ENCODE measurements at regions not wholly inside any gene's neighbourhood (a gene's known extent, or its start where the extent isn't known, plus 50 kb on each side); places are given as distances from the start of the nearest gene placed in this dataset.

DNA sequence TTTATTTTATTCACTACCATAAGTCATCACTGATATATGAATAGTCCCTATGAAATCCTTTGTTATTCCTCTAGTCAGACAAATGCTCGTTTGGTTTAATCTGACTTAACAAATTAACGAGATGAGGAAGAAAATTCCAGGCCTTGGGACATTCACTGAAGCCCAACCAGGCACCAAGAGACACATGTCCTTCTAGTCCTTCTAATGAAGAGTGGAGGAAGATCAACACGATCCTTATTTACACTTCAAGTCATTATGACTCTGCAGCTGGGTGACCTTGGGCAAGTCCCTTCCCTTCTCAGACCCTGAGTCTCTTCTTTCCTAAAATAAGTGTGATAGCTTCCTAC is 117.5 kb downstream of the CEBPB start:
- peaks cover 12% of the 10 kb centered on the region for H3K27me3 Mint-ChIP-seq
- DNase-seq (no peak), ATAC-seq (peak; percentile 15)
- H3K9me3 Mint-ChIP-seq: no peaks in the 10 kb centered on the region
- H3K4me3 Mint-ChIP-seq: no peak overlapping the region
- H3K4me1 Mint-ChIP-seq: peaks cover 12% of the 10 kb centered on the region
- no peak overlapping the region for H3K27ac Mint-ChIP-seq

DNA sequence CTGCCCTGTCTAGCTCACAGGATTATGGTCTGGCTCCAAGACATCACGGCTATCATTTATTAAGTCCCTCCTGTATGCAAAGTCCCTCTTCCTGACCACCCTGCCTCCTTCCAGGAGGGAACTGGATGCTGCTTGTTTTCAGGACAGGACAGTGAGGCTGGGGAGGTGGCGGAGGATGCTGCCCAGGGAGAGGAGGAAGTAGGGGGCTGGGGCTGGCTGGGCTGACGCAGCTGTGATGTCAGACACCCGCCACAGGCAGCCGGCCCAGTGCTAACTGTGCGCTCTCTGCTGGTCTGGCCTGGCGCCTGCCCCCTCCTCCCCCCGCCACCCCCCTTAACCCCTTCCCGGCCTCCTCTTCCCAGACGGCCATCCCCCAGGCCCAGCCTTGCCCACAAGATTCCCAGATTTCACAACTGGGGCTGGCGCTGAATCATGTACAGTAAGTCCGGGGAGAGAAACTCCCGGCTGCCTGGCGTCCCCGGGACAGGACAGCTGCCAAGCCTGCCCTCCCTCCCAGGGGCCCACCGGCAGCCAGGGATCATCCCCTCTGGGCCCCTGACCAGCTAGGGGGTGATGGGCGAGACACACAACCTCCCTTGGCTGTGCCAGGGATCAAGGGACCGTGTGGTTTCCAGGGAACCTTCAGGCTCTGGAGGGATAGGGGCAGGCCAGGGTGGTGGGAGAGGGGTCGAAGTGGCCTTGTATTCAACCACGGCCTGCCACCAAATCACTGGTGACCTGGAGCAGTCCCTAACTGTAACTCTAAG is 118.1 kb downstream of the CEBPB start:
- peaks cover 12% of the 10 kb centered on the region for H3K4me1 Mint-ChIP-seq
- H3K27ac Mint-ChIP-seq: peak overlapping the region in 1 of 2 donors; percentile 57
- no peaks in the 10 kb centered on the region for H3K9me3 Mint-ChIP-seq
- no peak overlapping the region for H3K4me3 Mint-ChIP-seq
- DNase-seq: no peak
- peaks cover 17% of the 10 kb centered on the region for H3K27me3 Mint-ChIP-seq
- peak; percentile 44 for ATAC-seq

DNA sequence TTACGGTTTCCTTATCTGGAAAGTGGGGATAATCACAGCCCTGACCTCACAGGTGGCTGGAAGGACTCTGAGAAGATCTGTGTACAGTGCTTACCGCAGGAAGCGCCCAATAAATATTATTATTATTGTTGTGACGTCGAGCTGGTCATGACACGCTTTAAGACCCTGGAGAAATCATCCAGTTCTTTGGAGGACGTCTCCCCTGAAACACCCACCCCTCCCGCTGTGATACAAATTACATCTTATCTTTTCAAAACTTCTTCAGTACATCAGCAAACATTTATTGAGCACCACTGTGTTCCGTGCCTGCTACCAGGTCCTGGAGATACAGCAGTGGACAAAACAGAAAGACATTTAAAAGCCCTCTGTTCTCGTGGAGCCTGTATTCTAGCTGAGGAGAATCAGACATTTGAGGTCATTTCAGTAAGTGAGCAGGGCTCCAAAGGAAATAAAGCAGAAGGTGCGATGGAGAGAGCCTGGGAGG is 118.7 kb downstream of the CEBPB start:
- H3K27me3 Mint-ChIP-seq: peaks cover 23% of the 10 kb centered on the region

DNA sequence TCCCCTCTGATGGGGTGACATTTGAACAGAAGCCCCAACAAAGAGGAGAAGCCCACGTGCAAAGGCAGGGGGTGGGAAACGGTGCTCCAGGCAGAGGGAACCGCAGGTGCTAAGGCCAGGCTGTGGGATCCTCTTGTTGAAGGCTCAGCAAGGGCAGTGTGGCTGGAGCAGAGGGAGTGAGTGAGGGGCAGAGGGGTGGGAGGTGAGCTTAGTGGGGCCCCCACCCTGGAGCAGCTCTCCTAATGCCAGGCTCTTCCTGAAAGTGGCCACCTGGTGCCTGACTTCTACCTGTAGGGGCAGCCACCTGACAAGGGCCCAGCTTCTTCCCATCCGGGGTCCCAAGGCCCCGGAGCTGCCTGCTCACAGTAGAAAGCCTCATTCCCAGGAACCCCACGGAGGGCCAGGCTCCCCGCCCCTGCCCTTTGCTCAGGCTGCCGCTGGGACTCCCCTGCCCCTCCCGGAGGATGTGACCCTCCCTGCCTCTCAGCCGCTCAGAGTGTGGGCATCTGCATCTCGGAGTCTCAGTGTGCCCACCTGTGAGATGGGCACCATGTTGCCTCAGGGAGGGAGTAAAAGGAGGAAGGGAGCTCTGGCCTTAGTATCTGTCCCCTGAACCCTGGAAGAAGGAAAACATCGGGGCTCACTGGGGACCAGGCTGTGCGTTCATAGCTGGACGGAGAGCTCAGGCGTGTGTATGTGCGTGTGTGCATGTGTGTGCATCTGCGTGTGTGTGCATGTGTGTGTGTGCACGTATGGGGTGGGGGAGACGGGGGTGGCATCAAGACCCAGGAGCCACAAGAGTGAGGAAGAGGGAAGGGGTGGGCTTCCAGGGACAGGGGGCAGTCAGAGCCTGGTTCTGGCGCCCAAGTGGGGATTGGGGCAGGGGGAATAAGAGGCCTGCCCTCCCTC is 119.4 kb downstream of the CEBPB start:
- H3K27me3 Mint-ChIP-seq: peaks cover 30% of the 10 kb centered on the region
- DNase-seq: no peak

More for the DNA sequence above, 118.7 kb downstream of the CEBPB start:
- ATAC-seq (no peak), DNase-seq (no peak)
- Mint-ChIP-seq H3K4me3 (no peak overlapping the region), H3K27ac (peak overlapping the region; percentile 57 to 79), H3K4me1 (peaks cover 12% of the 10 kb centered on the region), H3K9me3 (no peaks in the 10 kb centered on the region)

DNA sequence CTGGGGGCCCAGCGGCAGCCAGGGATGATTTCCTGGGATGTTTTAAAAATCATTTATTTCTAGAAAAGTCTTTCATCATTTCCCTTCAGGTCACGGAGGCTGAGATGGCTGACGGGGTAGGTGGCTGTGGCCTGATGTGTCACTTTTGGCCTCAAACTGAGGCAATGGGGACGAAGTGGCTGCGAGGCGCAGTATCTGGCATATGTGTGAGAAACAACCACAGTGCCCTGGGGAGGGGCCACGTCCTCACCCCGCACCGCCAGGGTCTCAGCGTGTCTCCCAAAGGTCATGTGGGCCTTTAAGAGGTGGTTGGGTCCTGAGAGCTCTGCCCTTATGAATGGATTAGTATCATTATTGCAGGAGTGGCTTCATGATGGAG is 120.0 kb downstream of the CEBPB start:
- peaks cover 12% of the 10 kb centered on the region for H3K4me1 Mint-ChIP-seq
- ATAC-seq: peak; percentile 66
- no peaks in the 10 kb centered on the region for H3K9me3 Mint-ChIP-seq
- H3K27ac Mint-ChIP-seq: peak overlapping the region in 1 of 2 donors; percentile 60
- peak in 1 of 2 donors; percentile 32 for DNase-seq
- H3K4me3 Mint-ChIP-seq: no peak overlapping the region
- peaks cover 35% of the 10 kb centered on the region for H3K27me3 Mint-ChIP-seq

More for the DNA sequence above, 119.4 kb downstream of the CEBPB start:
- H3K4me3 Mint-ChIP-seq: no peak overlapping the region
- H3K9me3 Mint-ChIP-seq: no peaks in the 10 kb centered on the region
- ATAC-seq: peak; percentile 30
- peak overlapping the region; percentile 64 to 79 for H3K27ac Mint-ChIP-seq
- peaks cover 12% of the 10 kb centered on the region for H3K4me1 Mint-ChIP-seq

DNA sequence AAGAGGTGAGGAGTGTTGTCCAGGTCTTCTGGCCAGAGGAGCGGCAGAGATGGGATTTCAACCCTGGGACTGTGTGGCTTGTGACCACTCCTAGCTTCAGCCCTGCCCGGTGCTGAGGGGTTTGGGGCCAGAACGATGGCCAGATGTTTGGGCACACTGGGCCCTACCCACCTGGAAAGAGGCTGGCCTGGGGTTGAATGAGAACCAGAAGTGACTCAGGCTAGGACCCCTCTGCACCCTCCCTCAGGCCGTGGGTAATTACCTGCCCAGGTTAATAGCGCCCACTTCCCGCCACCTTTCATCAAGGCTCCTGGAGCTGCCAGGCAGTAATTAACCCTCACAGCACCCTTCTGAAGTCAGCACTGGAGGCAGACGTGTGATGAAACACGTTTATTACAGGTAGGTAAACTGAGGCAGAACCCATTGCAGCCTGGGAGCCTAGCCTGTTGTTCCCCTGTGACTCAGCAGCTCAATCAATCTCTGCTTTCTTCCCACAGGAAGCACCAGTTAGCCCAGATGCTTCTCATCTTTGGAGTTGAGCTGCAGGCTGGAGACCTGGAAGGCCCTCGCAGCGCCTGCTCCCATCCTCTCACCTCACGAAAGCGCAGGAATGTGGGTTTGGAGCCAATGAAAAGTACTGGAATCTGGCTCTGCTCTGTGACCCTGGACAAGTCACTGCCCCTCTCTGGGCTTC is 120.8 kb downstream of the CEBPB start:
- no peak overlapping the region for H3K27ac Mint-ChIP-seq
- H3K4me1 Mint-ChIP-seq: peaks cover 12% of the 10 kb centered on the region
- peaks cover 42% of the 10 kb centered on the region for H3K27me3 Mint-ChIP-seq
- DNase-seq (no peak), ATAC-seq (no peak)
- no peaks in the 10 kb centered on the region for H3K9me3 Mint-ChIP-seq
- no peak overlapping the region for H3K4me3 Mint-ChIP-seq

DNA sequence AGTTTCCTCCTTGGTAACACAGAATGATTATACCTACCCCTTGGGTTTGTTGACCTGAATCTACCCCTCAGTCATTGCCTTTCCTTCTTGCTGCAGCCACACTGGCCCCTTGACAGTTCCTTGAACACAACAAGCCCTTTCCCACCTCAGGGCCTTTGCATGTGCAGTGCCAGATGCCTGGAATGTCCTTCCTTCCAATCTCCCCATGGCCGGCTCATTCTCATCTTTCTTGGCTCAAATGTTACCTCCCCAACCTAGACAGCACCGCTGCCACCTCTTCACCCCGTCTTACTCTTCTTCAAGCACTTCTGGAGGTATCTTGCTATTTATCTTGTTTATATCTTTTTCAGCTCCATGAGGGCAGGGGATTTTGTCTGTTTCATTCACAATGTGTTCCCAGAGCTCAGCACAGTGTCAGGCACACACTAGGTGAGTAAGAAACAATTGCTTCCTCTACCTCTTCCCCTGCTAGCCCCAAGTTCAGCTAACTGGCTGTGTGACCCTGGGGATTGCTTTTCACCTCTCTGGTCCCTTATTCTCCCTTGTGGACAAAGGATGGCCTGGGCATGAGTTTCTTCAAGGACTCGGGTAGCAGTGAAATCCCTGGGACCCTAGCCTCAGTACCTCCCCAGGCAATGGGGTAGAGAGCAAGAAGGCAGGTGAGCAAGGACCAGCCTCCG is 121.5 kb downstream of the CEBPB start:
- DNase-seq: no peak
- peak overlapping the region in 1 of 2 donors; percentile 10 for H3K27ac Mint-ChIP-seq
- peaks cover 12% of the 10 kb centered on the region for H3K4me1 Mint-ChIP-seq
- H3K4me3 Mint-ChIP-seq: no peak overlapping the region
- no peak for ATAC-seq
- no peaks in the 10 kb centered on the region for H3K9me3 Mint-ChIP-seq
- peaks cover 49% of the 10 kb centered on the region for H3K27me3 Mint-ChIP-seq

DNA sequence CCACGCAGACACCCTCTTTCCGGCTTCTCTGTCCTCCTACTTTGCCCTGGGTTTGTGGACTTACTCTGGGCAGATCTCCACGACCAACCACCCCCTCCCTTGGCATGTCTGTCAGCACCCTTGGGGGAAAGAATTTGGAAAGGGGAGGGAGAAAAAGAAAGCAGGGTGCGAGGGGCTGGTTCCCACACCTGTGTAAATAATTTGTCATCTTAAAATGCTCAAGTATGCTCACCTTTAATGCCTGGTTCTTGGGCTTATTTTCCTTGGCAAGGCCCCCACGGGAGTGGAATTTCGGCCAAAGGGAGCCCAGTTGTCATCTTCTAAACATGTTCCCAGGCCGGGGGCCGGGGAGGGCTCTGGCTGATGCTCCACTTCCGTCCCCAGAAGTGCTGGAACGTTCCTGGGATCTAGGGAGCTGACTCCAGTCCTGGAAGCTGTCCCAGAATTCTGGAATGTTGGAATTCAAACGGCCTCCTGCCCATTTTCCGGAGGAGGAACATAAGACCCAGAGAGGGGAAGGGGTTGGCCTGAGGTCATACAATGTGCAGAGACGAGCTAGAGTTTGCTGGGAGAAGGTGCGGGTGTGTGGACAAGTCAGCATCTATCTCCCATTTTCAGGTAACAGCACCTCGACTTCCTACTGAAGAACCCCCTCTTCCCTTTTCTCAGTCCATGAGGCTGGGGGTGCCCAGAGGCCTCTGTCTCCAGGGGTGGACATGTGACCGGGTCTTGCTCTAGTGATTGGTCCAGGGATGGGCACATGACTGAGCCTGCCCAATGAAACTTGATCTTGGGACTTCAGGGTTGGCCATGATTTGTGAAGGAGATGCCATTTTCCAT is 122.3 kb downstream of the CEBPB start:
- Mint-ChIP-seq H3K27ac (peak overlapping the region in 1 of 2 donors; percentile 37), H3K27me3 (peaks cover 56% of the 10 kb centered on the region), H3K4me1 (peaks cover 12% of the 10 kb centered on the region), H3K4me3 (no peak overlapping the region), H3K9me3 (no peaks in the 10 kb centered on the region)
- ATAC-seq (no peak), DNase-seq (no peak)

DNA sequence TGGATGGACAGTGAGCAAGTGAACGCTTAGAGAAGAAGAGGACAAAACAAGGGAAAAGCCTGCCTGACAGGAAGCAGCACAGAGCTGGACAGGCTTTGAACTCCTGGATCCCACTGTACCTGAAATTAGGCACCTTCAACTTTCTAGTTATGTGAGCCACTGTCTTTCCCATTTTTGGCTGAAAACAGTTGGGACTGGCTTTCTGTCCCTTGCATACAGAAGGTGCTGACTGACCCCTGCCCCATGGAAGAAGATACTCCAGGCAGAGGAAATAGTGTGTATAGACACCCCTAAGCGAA is 122.8 kb downstream of the CEBPB start:
- Mint-ChIP-seq H3K27ac (no peak overlapping the region), H3K9me3 (no peaks in the 10 kb centered on the region), H3K4me3 (no peak overlapping the region), H3K4me1 (peaks cover 16% of the 10 kb centered on the region), H3K27me3 (peaks cover 62% of the 10 kb centered on the region)
- ATAC-seq (no peak), DNase-seq (no peak)

DNA sequence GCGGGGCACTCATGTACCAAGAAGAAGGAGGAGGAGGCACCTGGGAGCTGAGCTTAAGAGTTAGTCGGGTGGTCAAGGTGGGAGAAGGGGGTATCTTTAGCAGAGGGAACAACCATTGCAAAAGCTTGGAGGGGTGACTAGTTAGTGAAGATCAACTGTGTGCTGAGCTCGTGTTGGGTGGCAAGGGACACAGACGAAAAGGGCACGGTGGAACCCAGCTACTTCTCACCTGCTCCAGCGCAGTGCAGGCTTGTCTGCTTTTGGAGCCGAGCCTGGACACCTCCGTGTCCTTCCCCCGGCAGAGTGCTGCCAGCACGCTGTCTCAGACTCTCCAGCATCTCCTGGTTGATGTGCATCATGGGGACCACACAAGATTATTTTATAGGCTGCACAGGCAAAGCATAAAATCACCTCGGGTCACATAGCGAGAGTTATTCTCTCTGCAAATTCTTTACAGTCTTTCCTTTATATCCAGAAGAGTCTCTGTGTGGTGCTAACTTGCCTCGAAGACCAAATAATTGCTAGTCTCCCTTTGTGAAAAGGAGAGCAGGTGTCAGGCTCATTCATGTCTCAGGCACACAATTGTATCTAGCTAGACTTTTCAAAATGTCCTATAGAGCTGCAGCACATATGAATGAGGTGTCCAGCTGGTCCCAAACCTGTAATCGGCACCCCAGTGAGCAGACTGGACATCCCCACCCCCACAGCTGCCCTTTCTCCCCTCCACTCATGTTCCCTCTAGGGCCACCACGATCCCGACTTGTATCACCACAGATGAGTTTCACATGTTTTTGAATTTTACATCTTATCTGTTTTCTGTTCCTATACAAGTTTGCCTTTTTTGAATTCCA is 123.4 kb downstream of the CEBPB start:
- DNase-seq: no peak
- peaks cover 22% of the 10 kb centered on the region for H3K4me1 Mint-ChIP-seq

DNA sequence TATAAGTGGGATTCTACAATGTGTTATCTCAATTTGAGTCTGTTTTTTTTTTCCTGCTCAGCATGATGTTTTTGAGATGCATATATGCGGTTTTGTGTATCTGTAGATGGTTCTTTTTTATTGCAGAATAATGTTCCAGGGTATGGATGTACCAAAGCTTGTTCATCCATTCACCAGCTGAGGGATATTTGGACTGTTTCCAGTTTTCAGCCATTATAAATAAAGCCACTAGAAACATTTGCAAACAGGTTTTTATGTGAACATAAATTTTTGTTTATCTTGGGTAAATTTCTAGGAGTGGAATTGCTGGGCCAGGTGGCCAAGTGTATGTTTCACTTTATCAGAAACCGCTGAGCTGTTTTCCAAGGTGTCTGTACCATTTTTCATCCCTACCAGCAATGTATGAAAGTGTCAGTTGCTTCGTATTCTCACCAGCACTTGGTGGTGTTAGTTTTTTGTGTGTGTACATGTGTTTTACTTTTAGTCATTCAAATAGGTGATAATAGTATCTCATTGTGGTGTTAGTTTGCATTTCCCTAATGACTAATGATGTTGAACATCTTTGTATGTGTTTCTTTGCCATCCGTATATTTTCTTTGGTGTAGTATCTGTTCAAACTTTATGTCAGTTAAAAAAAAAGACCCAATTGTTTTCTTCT is 124.2 kb downstream of the CEBPB start:
- H3K4me1 Mint-ChIP-seq: peaks cover 25% of the 10 kb centered on the region
- H3K9me3 Mint-ChIP-seq: no peaks in the 10 kb centered on the region
- H3K4me3 Mint-ChIP-seq: no peak overlapping the region
- ATAC-seq: no peak
- no peak overlapping the region for H3K27ac Mint-ChIP-seq
- peaks cover 64% of the 10 kb centered on the region for H3K27me3 Mint-ChIP-seq
- DNase-seq: no peak

More for the DNA sequence above, 123.4 kb downstream of the CEBPB start:
- no peak overlapping the region for H3K27ac Mint-ChIP-seq
- peaks cover 64% of the 10 kb centered on the region for H3K27me3 Mint-ChIP-seq
- no peaks in the 10 kb centered on the region for H3K9me3 Mint-ChIP-seq
- no peak for ATAC-seq
- H3K4me3 Mint-ChIP-seq: no peak overlapping the region

DNA sequence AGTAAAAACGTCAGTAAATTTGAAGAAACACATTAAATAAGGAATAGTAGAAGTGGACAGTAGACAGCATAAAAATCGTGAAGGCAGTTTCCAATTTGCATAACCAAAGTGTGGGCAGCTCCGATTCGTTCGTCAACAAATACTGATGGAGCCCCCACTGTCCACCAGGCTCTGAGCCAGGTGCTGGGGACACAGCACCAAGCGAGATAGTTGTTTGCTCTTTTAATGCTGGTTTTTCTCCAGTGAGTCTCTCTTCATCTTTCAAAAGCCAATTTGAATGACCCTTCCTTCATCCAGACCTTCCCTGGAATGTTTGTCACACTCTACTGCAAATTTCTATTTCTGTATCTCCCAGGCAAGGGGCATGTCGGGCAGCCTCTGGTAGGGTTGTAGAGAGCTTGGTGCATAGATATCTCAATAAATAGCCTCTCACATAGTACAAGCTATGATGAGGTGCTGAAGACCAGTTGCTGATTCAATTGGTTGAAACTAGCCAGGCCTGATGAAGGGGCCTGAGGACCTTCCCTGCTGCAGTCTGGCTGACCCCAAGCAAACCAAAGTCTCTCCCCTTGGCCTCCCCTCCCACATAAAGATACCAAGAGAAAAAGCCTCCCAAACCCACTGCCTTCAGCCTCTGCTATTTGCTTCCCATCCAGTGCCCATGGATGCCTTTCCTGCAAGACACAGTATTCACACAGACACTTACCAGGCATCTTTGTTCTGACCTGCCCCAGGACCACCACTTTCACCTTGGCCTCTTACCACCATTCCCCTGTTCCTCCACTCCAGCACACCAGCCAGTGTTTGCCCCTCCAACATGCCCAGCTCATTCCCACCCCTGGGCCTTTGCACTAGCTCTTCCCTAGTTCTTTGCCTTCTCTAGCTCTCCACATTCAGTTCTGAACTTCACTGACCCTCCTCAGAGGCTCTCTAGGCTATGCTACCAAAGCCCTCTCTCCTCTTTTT is 125.2 kb downstream of the CEBPB start:
- DNase-seq (no peak), ATAC-seq (no peak)
- H3K27ac Mint-ChIP-seq: peak overlapping the region in 1 of 2 donors; percentile 43
- H3K4me1 Mint-ChIP-seq: peaks cover 18% of the 10 kb centered on the region
- no peak overlapping the region for H3K4me3 Mint-ChIP-seq
- no peaks in the 10 kb centered on the region for H3K9me3 Mint-ChIP-seq
- peaks cover 70% of the 10 kb centered on the region for H3K27me3 Mint-ChIP-seq

All from stimulated activated naive CD8-positive, alpha-beta T cell treated with anti-CD3 and anti-CD28 coated beads, Interleukin-15, amount 100 ng/mL, for 72 hours (primary cell).